ENCODE measurements at regions not wholly inside any gene's neighbourhood (a gene's known extent, or its start where the extent isn't known, plus 50 kb on each side); places are given as distances from the start of the nearest gene placed in this dataset.

- no peak for DNase-seq (ENCODE audit: low read depth, low spot score)
Observed at GRCh38 chr2:447902-448665, 160.2 kb upstream of the ALKAL2 start.

GRCh38 chr2:446963-447530, 159.2 kb upstream of the ALKAL2 start:
- no peak for DNase-seq (ENCODE audit: low read depth, low spot score)

- no peak for DNase-seq (ENCODE audit: low read depth, low spot score)
Observed at GRCh38 chr2:446303-446874, 158.5 kb upstream of the ALKAL2 start.

GRCh38 chr2:445896-446295, 158.0 kb upstream of the ALKAL2 start:
- DNase-seq (ENCODE audit: low read depth, low spot score): no peak

- DNase-seq (ENCODE audit: low read depth, low spot score): no peak
Observed at GRCh38 chr2:444937-445884, 157.3 kb upstream of the ALKAL2 start.

GRCh38 chr2:443741-444140, 155.8 kb upstream of the ALKAL2 start:
- DNase-seq (ENCODE audit: low read depth, low spot score): no peak

- DNase-seq (ENCODE audit: low read depth, low spot score): no peak
Observed at GRCh38 chr2:443216-443615, 155.3 kb upstream of the ALKAL2 start.

GRCh38 chr2:441258-442022, 153.5 kb upstream of the ALKAL2 start:
- DNase-seq (ENCODE audit: low read depth, low spot score): no peak

- no peak for DNase-seq (ENCODE audit: low read depth, low spot score)
Observed at GRCh38 chr2:440403-440740, 152.5 kb upstream of the ALKAL2 start.

- no peak for DNase-seq (ENCODE audit: low read depth, low spot score)
Observed at GRCh38 chr2:439556-440402, 151.9 kb upstream of the ALKAL2 start.

GRCh38 chr2:439077-439476, 151.2 kb upstream of the ALKAL2 start:
- DNase-seq (ENCODE audit: low read depth, low spot score): no peak

GRCh38 chr2:437756-438393, 150.0 kb upstream of the ALKAL2 start:
- DNase-seq (ENCODE audit: low read depth, low spot score): no peak

GRCh38 chr2:437180-437579, 149.3 kb upstream of the ALKAL2 start:
- DNase-seq (ENCODE audit: low read depth, low spot score): no peak

GRCh38 chr2:436205-436604, 148.3 kb upstream of the ALKAL2 start:
- no peak for DNase-seq (ENCODE audit: low read depth, low spot score)

- DNase-seq (ENCODE audit: low read depth, low spot score): no peak
Observed at GRCh38 chr2:434625-435024, 146.7 kb upstream of the ALKAL2 start.

GRCh38 chr2:433216-433615, 145.3 kb upstream of the ALKAL2 start:
- no peak for DNase-seq (ENCODE audit: low read depth, low spot score)

- no peak for DNase-seq (ENCODE audit: low read depth, low spot score)
Observed at GRCh38 chr2:430291-431040, 142.6 kb upstream of the ALKAL2 start.

GRCh38 chr2:429575-430254, 141.8 kb upstream of the ALKAL2 start:
- DNase-seq (ENCODE audit: low read depth, low spot score): no peak

GRCh38 chr2:429142-429541, 141.3 kb upstream of the ALKAL2 start:
- DNase-seq (ENCODE audit: low read depth, low spot score): no peak

Measured in smooth muscle cell of the brain vasculature (primary cell).